Stimulated activated CD8-positive, alpha-beta memory T cell treated with anti-CD3 and anti-CD28 coated beads, Interleukin-4, amount 100 ng/mL, for 48 hours (primary cell): ENCODE measurements at regions not wholly inside any gene's neighbourhood (a gene's known extent, or its start where the extent isn't known, plus 50 kb on each side); places are given as distances from the start of the nearest gene placed in this dataset.

ENCODE experiments used
- DNase-seq: peaks from one replicate; pipeline ENCODE4 v3.0.0-alpha.2; 2020

GRCh38 chr16:7182510-7183109 lies 150.0 kb upstream of the RBFOX1 start:
- DNase-seq = no peak

GRCh38 chr16:7177875-7178274 lies 154.8 kb upstream of the RBFOX1 start:
- no peak for DNase-seq

- DNase-seq = no peak
Observed at GRCh38 chr16:7171151-7171550, 161.5 kb upstream of the RBFOX1 start.

- no peak for DNase-seq
Observed at GRCh38 chr16:7167626-7168025, 165.0 kb upstream of the RBFOX1 start.

GRCh38 chr16:7161891-7162290 lies 170.8 kb upstream of the RBFOX1 start:
- no peak for DNase-seq

GRCh38 chr16:7160093-7160492 lies 172.6 kb upstream of the RBFOX1 start:
- no peak for DNase-seq

- no peak for DNase-seq
Observed at GRCh38 chr16:7158481-7158880, 174.2 kb upstream of the RBFOX1 start.

- no peak for DNase-seq
Observed at GRCh38 chr16:7150230-7150629, 182.4 kb upstream of the RBFOX1 start.

GRCh38 chr16:7148606-7149005 lies 184.0 kb upstream of the RBFOX1 start:
- no peak for DNase-seq

GRCh38 chr16:7140899-7141298 lies 191.7 kb upstream of the RBFOX1 start:
- DNase-seq = no peak

- DNase-seq = no peak
Observed at GRCh38 chr16:7137560-7138330, 194.9 kb upstream of the RBFOX1 start.

GRCh38 chr16:7132465-7132864 lies 200.2 kb upstream of the RBFOX1 start:
- DNase-seq = no peak

GRCh38 chr16:7124701-7125100 lies 207.9 kb upstream of the RBFOX1 start:
- no peak for DNase-seq

- DNase-seq = no peak
Observed at GRCh38 chr16:7124242-7124641, 208.4 kb upstream of the RBFOX1 start.

- no peak for DNase-seq
Observed at GRCh38 chr16:7116734-7117133, 215.9 kb upstream of the RBFOX1 start.

- no peak for DNase-seq
Observed at GRCh38 chr16:7115898-7116297, 216.7 kb upstream of the RBFOX1 start.

- no peak for DNase-seq
Observed at GRCh38 chr16:7113949-7114348, 218.7 kb upstream of the RBFOX1 start.

GRCh38 chr16:7113395-7113794 lies 219.2 kb upstream of the RBFOX1 start:
- DNase-seq = no peak

- DNase-seq = no peak
Observed at GRCh38 chr16:7111265-7111664, 221.4 kb upstream of the RBFOX1 start.

GRCh38 chr16:7107436-7107835 lies 225.2 kb upstream of the RBFOX1 start:
- no peak for DNase-seq

GRCh38 chr16:7103056-7103455 lies 229.6 kb upstream of the RBFOX1 start:
- no peak for DNase-seq

GRCh38 chr16:7101054-7101453 lies 231.6 kb upstream of the RBFOX1 start:
- DNase-seq = no peak

GRCh38 chr16:7097518-7097917 lies 235.1 kb upstream of the RBFOX1 start:
- no peak for DNase-seq

- no peak for DNase-seq
Observed at GRCh38 chr16:7093511-7093910, 239.1 kb upstream of the RBFOX1 start.

GRCh38 chr16:7090628-7091115 lies 242.0 kb upstream of the RBFOX1 start:
- no peak for DNase-seq
